ENCODE measurements at regions not wholly inside any gene's neighbourhood (a gene's known extent, or its start where the extent isn't known, plus 50 kb on each side); places are given as distances from the start of the nearest gene placed in this dataset.

- 92 to 94% methylated on average over 7 to 12 of the region's 12 CpGs for WGBS, 2 donors
- Histone ChIP-seq H3K36me3 (no peaks in the 10 kb centered on the region), H3K9me3 (no peaks in the 10 kb centered on the region), H3K27me3 (no peaks in the 10 kb centered on the region), H3K27ac (no peak overlapping the region), H3K4me1 (peaks cover 32 to 46% of the 10 kb centered on the region in 2 donors), H3K4me3 (replicated peaks in 1 of 3) (no peak overlapping the region)
- no peak for DNase-seq
- intact Hi-C loops (cut with DNase I), result no loop called here
- TF ChIP-seq POLR2A (IDR thresholded peaks at IDR 0.05) (no peak), CTCF (IDR thresholded peaks at IDR 0.05) (no peak)
Observed at GRCh38 chr16:85525420-85526184, 87.5 kb upstream of the GSE1 start.

GRCh38 chr16:85526185-85526974 is 86.7 kb upstream of the GSE1 start:
- Histone ChIP-seq H3K36me3 (no peaks in the 10 kb centered on the region), H3K27ac (no peak overlapping the region), H3K9me3 (no peaks in the 10 kb centered on the region), H3K4me1 (peaks cover 25 to 47% of the 10 kb centered on the region in 2 donors), H3K4me3 (replicated peaks in 1 of 3) (no peak overlapping the region), H3K27me3 (no peaks in the 10 kb centered on the region)
- intact Hi-C loops (cut with DNase I), result no loop called here
- no peak for TF ChIP-seq POLR2A (IDR thresholded peaks at IDR 0.05)
- no peak for TF ChIP-seq CTCF (IDR thresholded peaks at IDR 0.05)
- WGBS, 2 donors, result 91 to 94% methylated on average over 16 to 20 of the region's 20 CpGs
- no peak for DNase-seq

GRCh38 chr16:85527042-85527766 is 85.9 kb upstream of the GSE1 start:
- no peaks in the 10 kb centered on the region for H3K9me3 ChIP-seq
- no peak for DNase-seq
- peaks cover 21 to 39% of the 10 kb centered on the region in 2 donors for H3K4me1 ChIP-seq
- intact Hi-C loops (cut with DNase I), result no loop called here
- no peak overlapping the region for H3K27ac ChIP-seq
- no peak overlapping the region for H3K4me3 ChIP-seq (replicated peaks in 1 of 3)
- H3K36me3 ChIP-seq, result no peaks in the 10 kb centered on the region
- no peak for TF ChIP-seq POLR2A (IDR thresholded peaks at IDR 0.05)
- TF ChIP-seq CTCF (IDR thresholded peaks at IDR 0.05), result no peak
- 92 to 93% methylated on average over 32 to 38 of the region's 41 CpGs for WGBS, 2 donors
- H3K27me3 ChIP-seq, result no peaks in the 10 kb centered on the region

GRCh38 chr16:85527767-85528297 is 85.3 kb upstream of the GSE1 start:
- DNase-seq, result no peak
- intact Hi-C loops (cut with DNase I), result no loop called here
- H3K9me3 ChIP-seq, result no peaks in the 10 kb centered on the region
- no peaks in the 10 kb centered on the region for H3K36me3 ChIP-seq
- TF ChIP-seq CTCF (IDR thresholded peaks at IDR 0.05), result no peak
- no peak for TF ChIP-seq POLR2A (IDR thresholded peaks at IDR 0.05)
- H3K4me1 ChIP-seq, result peaks cover 20 to 33% of the 10 kb centered on the region in 2 donors
- H3K27me3 ChIP-seq, result no peaks in the 10 kb centered on the region
- H3K4me3 ChIP-seq (replicated peaks in 1 of 3), result no peak overlapping the region
- 89 to 91% methylated on average over 11 of the region's 11 CpGs for WGBS, 2 donors
- H3K27ac ChIP-seq, result no peak overlapping the region

Data from thyroid gland (tissue), 4 donors.